AG09319 (cell line): ENCODE measurements at regions not wholly inside any gene's neighbourhood (a gene's known extent, or its start where the extent isn't known, plus 50 kb on each side); places are given as distances from the start of the nearest gene placed in this dataset.

Experiments
- DNase-seq: peaks from one replicate; pipeline ENCODE4 v3.0.0-alpha.2; 2010; ENCODE audit warnings: low read depth; ENCODE audit errors: extremely low read depth
- CTCF ChIP-seq: IDR thresholded peaks from 2 replicates; pipeline ENCODE4 v1.5.1; 2011; ENCODE audit warnings: low read depth, mild to moderate bottlenecking, inconsistent platforms, low read length, moderate library complexity

GRCh38 chr11:128279866-128280265, 307.5 kb downstream of the ETS1 start:
- no peak for DNase-seq
- no peak for TF ChIP-seq CTCF

GRCh38 chr11:128273736-128274135, 313.6 kb downstream of the ETS1 start:
- no peak for TF ChIP-seq CTCF
- no peak for DNase-seq

GRCh38 chr11:128271401-128271800, 316.0 kb downstream of the ETS1 start:
- DNase-seq: no peak

GRCh38 chr11:128269466-128269865, 317.9 kb downstream of the ETS1 start:
- TF ChIP-seq CTCF: no peak
- DNase-seq: no peak

More at GRCh38 chr11:128271401-128271800, 316.0 kb downstream of the ETS1 start:
- no peak for TF ChIP-seq CTCF

GRCh38 chr11:128266893-128267292, 320.5 kb downstream of the ETS1 start:
- DNase-seq: no peak
- no peak for TF ChIP-seq CTCF

- no peak for DNase-seq
- no peak for TF ChIP-seq CTCF
These were observed 324.7 kb downstream of the ETS1 start for GRCh38 chr11:128262463-128263345.

GRCh38 chr11:128261011-128261421, 326.3 kb downstream of the ETS1 start:
- TF ChIP-seq CTCF: no peak
- no peak for DNase-seq
